ENCODE measurements at regions not wholly inside any gene's neighbourhood (a gene's known extent, or its start where the extent isn't known, plus 50 kb on each side); places are given as distances from the start of the nearest gene placed in this dataset.

DNA sequence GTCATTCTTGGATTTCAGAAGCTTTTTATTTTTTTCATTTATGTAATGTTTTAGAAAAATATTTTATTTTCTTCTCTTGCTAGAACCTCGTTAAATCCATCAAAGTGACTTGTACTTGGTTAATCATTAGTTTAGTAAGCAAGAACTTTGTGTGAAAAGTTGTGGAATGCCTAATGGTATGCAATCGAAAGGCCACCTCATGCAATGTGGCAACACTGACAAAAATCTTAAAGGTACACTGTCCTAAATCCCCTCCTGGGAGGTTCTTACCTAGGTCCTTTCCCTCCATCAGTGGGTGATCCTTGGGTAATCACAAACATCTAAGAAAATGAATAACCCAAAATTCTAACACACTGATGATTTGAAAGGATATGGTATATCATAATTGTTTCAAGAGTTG is 304.2 kb downstream of the DNAH5 start:
- Histone ChIP-seq H3K27ac (ENCODE audit: low read depth in 1 of 3, low read length in 2 of 3) (no peak overlapping the region), H3K4me1 (ENCODE audit: control insufficient read depth in 3 of 3, insufficient read depth in 2 of 3, low read depth in 1 of 3, low read length in 2 of 3) (no peaks in the 10 kb centered on the region), H3K4me3 (ENCODE audit: low read depth in 1 of 3, low read length in 3 of 3) (no peak overlapping the region), H3K36me3 (ENCODE audit: control insufficient read depth in 3 of 3, insufficient read depth in 2 of 3, low read depth in 1 of 3, low read length in 3 of 3) (no peaks in the 10 kb centered on the region), H3K9me3 (ENCODE audit: control insufficient read depth in 2 of 2, insufficient read depth in 1 of 2, low read depth in 1 of 2, low read length in 1 of 2) (peaks cover 0 to 5% of the 10 kb centered on the region in 2 donors), H3K27me3 (ENCODE audit: control insufficient read depth in 3 of 3, insufficient read depth in 3 of 3, low read length in 3 of 3) (no peaks in the 10 kb centered on the region)
- WGBS, 3 donors = 34 to 52% (median 40%) methylated on average over 2 of the region's 2 CpGs
- peak in 1 of 2 donors; percentile 7 for DNase-seq
- FAIRE-seq = no peak

DNA sequence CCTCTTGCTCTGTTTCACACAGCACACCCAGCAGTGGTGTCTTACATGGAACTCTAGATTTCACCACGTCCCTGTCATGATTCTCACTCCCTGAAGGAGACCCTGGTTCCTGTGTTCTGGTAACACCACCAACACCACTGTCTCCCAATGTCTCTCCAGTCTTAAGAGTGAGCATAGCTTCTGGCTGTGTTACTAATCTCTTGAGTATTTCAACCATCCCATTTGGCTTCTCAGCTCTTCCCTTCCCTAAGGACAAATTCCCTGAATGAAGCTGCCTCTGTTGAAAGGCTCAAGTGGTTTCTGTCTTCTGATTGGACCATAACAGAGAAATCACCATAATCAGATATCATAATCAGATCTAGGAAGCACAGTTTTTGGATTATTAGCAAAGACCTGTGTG is 311.8 kb downstream of the DNAH5 start:
- no peaks in the 10 kb centered on the region for H3K36me3 ChIP-seq (ENCODE audit: control insufficient read depth in 3 of 3, insufficient read depth in 2 of 3, low read depth in 1 of 3, low read length in 3 of 3)
- no peaks in the 10 kb centered on the region for H3K27me3 ChIP-seq (ENCODE audit: control insufficient read depth in 3 of 3, insufficient read depth in 3 of 3, low read length in 3 of 3)
- no peak overlapping the region for H3K4me3 ChIP-seq (ENCODE audit: low read depth in 1 of 3, low read length in 3 of 3)
- no peak overlapping the region for H3K27ac ChIP-seq (ENCODE audit: low read depth in 1 of 3, low read length in 2 of 3)
- DNase-seq = no peak
- H3K4me1 ChIP-seq (ENCODE audit: control insufficient read depth in 3 of 3, insufficient read depth in 2 of 3, low read depth in 1 of 3, low read length in 2 of 3) = no peaks in the 10 kb centered on the region
- H3K9me3 ChIP-seq (ENCODE audit: control insufficient read depth in 2 of 2, insufficient read depth in 1 of 2, low read depth in 1 of 2, low read length in 1 of 2) = no peaks in the 10 kb centered on the region
- 29 to 50% (median 48%) methylated on average over 1 of the region's 1 CpG for WGBS, 3 donors
- no peak for FAIRE-seq

DNA sequence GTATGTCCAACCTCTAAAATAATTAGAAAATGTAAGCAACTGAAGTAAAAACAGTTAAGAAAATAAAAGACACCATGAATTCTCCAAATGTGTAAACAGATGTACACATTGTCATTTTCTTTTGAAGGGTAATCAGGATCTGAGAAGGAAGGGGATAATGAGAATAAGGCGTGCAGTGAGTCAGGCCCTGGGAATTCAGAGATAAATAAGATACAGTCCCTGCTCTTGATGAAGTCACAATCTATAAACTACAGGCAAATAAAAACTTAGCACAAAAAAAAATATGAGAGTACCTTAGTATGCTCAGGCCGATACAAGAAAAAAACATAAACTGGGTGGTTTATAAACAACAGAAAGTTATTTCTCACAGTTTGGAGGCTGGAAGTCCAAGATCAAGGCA is 315.3 kb downstream of the DNAH5 start:
- WGBS, 3 donors = 71 to 79% (median 75%) methylated on average over 2 of the region's 2 CpGs

DNA sequence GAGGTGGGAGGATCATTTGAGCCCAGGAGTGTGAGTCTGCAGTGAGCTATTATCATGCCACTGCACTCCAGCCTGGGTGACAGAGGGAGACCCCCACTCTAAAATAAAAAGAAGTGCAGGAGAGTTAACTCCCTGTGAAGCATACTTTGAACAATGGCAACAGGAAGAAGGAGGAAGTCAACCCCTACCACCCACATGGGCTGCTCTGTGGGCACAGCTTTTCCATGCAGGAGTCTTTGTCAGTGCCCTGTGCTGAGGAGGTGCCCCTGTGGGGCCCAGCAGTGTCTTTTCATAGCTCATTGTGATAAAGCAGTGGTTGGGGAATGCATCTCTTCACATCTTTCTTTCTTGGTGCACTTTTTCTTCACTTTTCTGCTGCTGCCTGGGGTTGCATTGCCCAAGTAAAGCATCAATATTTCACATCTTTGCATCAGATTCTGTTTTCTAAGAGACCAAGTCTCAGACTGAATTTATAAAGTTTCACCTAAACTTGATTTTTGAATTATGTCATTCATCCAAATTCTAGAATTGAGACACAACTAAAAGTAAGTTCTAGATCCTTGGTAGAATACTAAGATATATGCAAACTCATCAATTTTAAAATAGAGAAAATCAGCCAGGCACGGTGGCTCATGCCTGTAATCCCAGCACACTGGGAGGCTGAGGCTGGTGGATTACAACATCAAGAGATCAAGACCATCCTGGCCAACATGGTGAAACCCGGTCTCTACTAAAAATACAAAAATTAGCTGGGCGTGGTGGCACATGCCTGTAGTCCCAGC is 316.6 kb downstream of the DNAH5 start:
- no peak overlapping the region for H3K27ac ChIP-seq (ENCODE audit: low read depth in 1 of 3, low read length in 2 of 3)
- H3K27me3 ChIP-seq (ENCODE audit: control insufficient read depth in 3 of 3, insufficient read depth in 3 of 3, low read length in 3 of 3) = no peaks in the 10 kb centered on the region
- 62 to 75% (median 70%) methylated on average over 3 of the region's 3 CpGs for whole genome bisulfite sequencing, 3 donors
- H3K9me3 ChIP-seq (ENCODE audit: control insufficient read depth in 2 of 2, insufficient read depth in 1 of 2, low read depth in 1 of 2, low read length in 1 of 2) = peaks cover 0 to 5% of the 10 kb centered on the region in 2 donors
- H3K4me1 ChIP-seq (ENCODE audit: control insufficient read depth in 3 of 3, insufficient read depth in 2 of 3, low read depth in 1 of 3, low read length in 2 of 3) = no peaks in the 10 kb centered on the region
- no peak overlapping the region for H3K4me3 ChIP-seq (ENCODE audit: low read depth in 1 of 3, low read length in 3 of 3)
- H3K36me3 ChIP-seq (ENCODE audit: control insufficient read depth in 3 of 3, insufficient read depth in 2 of 3, low read depth in 1 of 3, low read length in 3 of 3) = no peaks in the 10 kb centered on the region
- no peak for FAIRE-seq
- DNase-seq = no peak

More for the DNA sequence above, 315.3 kb downstream of the DNAH5 start:
- peaks cover 0 to 5% of the 10 kb centered on the region in 2 donors for H3K9me3 ChIP-seq (ENCODE audit: control insufficient read depth in 2 of 2, insufficient read depth in 1 of 2, low read depth in 1 of 2, low read length in 1 of 2)
- no peaks in the 10 kb centered on the region for H3K4me1 ChIP-seq (ENCODE audit: control insufficient read depth in 3 of 3, insufficient read depth in 2 of 3, low read depth in 1 of 3, low read length in 2 of 3)
- no peak overlapping the region for H3K27ac ChIP-seq (ENCODE audit: low read depth in 1 of 3, low read length in 2 of 3)
- no peaks in the 10 kb centered on the region for H3K36me3 ChIP-seq (ENCODE audit: control insufficient read depth in 3 of 3, insufficient read depth in 2 of 3, low read depth in 1 of 3, low read length in 3 of 3)
- no peak overlapping the region for H3K4me3 ChIP-seq (ENCODE audit: low read depth in 1 of 3, low read length in 3 of 3)
- no peak for FAIRE-seq
- no peak for DNase-seq
- no peaks in the 10 kb centered on the region for H3K27me3 ChIP-seq (ENCODE audit: control insufficient read depth in 3 of 3, insufficient read depth in 3 of 3, low read length in 3 of 3)

DNA sequence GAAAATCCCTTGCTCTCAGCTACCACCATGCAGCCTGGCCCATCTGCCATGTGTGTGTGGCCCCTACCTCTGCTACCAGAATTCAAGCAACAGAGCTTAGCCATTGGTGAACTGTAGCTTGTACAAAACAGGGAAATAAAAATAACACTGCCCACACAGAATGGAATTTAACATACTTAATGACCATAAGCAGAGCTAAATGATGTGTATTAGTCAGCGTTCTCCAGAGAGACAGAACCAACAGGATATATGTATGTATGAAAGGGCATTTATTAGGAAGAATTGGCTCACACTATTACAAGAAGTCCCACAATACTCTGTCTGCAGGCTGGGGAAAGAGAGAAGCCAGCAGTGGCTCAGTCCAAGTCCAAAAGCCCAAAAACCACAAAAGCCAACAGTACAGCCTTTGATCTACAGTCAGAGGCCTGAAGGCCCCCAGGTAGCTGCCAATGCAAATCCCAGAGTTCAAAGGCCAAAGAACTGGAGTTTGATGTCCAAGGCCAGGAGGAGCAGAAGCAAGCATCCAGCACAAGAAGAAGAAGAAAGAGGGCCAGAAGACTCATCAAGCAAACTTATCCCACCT is 318.8 kb downstream of the DNAH5 start:
- Histone ChIP-seq H3K4me3 (ENCODE audit: low read depth in 1 of 3, low read length in 3 of 3) (no peak overlapping the region), H3K27me3 (ENCODE audit: control insufficient read depth in 3 of 3, insufficient read depth in 3 of 3, low read length in 3 of 3) (no peaks in the 10 kb centered on the region), H3K27ac (ENCODE audit: low read depth in 1 of 3, low read length in 2 of 3) (no peak overlapping the region), H3K4me1 (ENCODE audit: control insufficient read depth in 3 of 3, insufficient read depth in 2 of 3, low read depth in 1 of 3, low read length in 2 of 3) (no peaks in the 10 kb centered on the region), H3K9me3 (ENCODE audit: control insufficient read depth in 2 of 2, insufficient read depth in 1 of 2, low read depth in 1 of 2, low read length in 1 of 2) (peaks cover 0 to 5% of the 10 kb centered on the region in 2 donors), H3K36me3 (ENCODE audit: control insufficient read depth in 3 of 3, insufficient read depth in 2 of 3, low read depth in 1 of 3, low read length in 3 of 3) (no peaks in the 10 kb centered on the region)
- DNase-seq (no peak), FAIRE-seq (no peak)
- WGBS, 3 donors = 92 to 97% (median 96%) methylated on average over 1 of the region's 1 CpG

DNA sequence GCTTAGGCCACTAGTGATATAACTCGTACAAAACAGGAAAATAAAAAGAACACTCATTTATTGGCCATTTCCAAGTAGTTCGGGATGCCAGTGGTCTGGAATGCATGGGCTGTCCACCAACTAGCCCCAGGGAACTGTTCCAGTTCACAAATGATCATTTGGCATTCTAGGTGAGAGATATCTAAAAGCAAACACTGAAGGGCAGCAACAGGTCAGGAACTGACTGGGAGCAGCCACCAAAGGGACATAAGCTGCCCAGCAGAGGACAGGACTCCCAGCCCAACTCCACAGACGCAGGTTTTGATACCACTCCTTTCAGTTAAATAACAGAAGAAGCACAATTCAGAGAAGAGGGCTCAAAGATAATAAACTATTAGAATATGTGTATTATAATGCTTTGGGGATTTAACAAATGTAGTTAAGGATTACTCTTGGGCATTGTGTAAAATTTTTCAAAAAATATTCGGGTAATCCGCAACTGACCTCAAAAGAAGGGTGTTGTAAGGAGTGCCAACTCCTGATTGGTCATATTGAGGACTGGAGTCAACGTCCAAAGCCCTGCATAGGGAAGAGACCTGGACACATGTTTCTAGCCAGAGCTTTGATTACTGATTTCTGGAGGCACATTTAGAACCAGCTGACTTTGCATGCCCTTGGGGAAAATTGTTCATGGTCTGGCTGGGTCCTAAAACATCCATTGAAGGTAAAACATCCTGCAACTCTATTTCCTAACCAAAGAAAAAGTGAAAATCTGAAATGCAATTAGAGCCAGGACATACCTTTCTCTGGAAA is 320.0 kb downstream of the DNAH5 start:
- Histone ChIP-seq H3K4me3 (ENCODE audit: low read depth in 1 of 3, low read length in 3 of 3) (no peak overlapping the region), H3K4me1 (ENCODE audit: control insufficient read depth in 3 of 3, insufficient read depth in 2 of 3, low read depth in 1 of 3, low read length in 2 of 3) (no peaks in the 10 kb centered on the region), H3K9me3 (ENCODE audit: control insufficient read depth in 2 of 2, insufficient read depth in 1 of 2, low read depth in 1 of 2, low read length in 1 of 2) (peaks cover 0 to 5% of the 10 kb centered on the region in 2 donors), H3K27me3 (ENCODE audit: control insufficient read depth in 3 of 3, insufficient read depth in 3 of 3, low read length in 3 of 3) (no peaks in the 10 kb centered on the region), H3K36me3 (ENCODE audit: control insufficient read depth in 3 of 3, insufficient read depth in 2 of 3, low read depth in 1 of 3, low read length in 3 of 3) (no peaks in the 10 kb centered on the region), H3K27ac (ENCODE audit: low read depth in 1 of 3, low read length in 2 of 3) (no peak overlapping the region)
- FAIRE-seq = no peak
- WGBS, 3 donors = 64 to 75% (median 68%) methylated on average over 6 of the region's 6 CpGs
- no peak for DNase-seq

DNA sequence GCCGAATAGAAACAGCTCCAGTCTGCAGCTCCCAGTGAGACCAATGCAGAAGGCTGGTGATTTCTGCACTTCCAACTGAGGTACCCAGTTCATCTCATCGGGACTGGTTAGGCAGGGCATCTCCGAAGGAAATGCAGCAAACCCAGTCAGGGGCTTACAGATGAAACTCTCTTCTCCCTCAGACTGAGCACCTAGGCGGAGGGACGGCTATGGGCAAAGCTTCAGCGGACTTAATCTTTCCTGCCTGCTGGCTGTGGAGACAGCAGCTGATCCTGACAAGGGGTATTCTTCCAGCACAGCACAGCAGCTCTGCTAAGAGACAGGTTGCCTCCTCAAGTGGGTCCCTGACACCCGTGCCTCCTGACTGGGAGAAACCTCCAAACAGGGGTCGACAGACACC is 330.9 kb downstream of the DNAH5 start:
- Histone ChIP-seq H3K27me3 (ENCODE audit: control insufficient read depth in 3 of 3, insufficient read depth in 3 of 3, low read length in 3 of 3) (no peaks in the 10 kb centered on the region), H3K4me3 (ENCODE audit: low read depth in 1 of 3, low read length in 3 of 3) (no peak overlapping the region), H3K4me1 (ENCODE audit: control insufficient read depth in 3 of 3, insufficient read depth in 2 of 3, low read depth in 1 of 3, low read length in 2 of 3) (no peaks in the 10 kb centered on the region), H3K36me3 (ENCODE audit: control insufficient read depth in 3 of 3, insufficient read depth in 2 of 3, low read depth in 1 of 3, low read length in 3 of 3) (peaks cover 0 to 1% (median 0%) of the 10 kb centered on the region in 3 donors), H3K27ac (ENCODE audit: low read depth in 1 of 3, low read length in 2 of 3) (no peak overlapping the region), H3K9me3 (ENCODE audit: control insufficient read depth in 2 of 2, insufficient read depth in 1 of 2, low read depth in 1 of 2, low read length in 1 of 2) (peaks cover 0 to 17% of the 10 kb centered on the region in 2 donors)
- no peak for FAIRE-seq
- no peak for DNase-seq
- WGBS, 3 donors = 85 to 89% (median 85%) methylated on average over 8 of the region's 8 CpGs

DNA sequence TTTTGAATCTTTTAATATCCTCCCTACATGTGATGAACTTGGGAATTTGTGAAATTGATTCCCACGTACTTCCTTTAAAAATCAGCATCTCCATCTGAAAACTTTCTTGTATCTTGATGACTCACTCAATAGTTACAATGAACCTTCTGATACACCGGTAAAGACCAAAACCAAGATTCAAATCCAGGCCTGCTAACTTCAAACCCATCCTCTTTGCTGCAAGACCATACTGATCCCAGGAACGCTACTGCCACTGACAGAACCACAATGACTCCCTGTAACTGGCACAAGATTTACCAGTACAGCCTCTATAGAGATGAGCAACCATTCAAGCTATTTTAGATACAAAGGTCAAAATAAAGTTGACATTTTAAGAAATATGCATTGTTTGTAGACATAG is 332.9 kb downstream of the DNAH5 start:
- FAIRE-seq = no peak
- Histone ChIP-seq H3K27me3 (ENCODE audit: control insufficient read depth in 3 of 3, insufficient read depth in 3 of 3, low read length in 3 of 3) (no peaks in the 10 kb centered on the region), H3K36me3 (ENCODE audit: control insufficient read depth in 3 of 3, insufficient read depth in 2 of 3, low read depth in 1 of 3, low read length in 3 of 3) (peaks cover 0 to 1% (median 0%) of the 10 kb centered on the region in 3 donors), H3K27ac (ENCODE audit: low read depth in 1 of 3, low read length in 2 of 3) (no peak overlapping the region), H3K9me3 (ENCODE audit: control insufficient read depth in 2 of 2, insufficient read depth in 1 of 2, low read depth in 1 of 2, low read length in 1 of 2) (peaks cover 0 to 17% of the 10 kb centered on the region in 2 donors), H3K4me1 (ENCODE audit: control insufficient read depth in 3 of 3, insufficient read depth in 2 of 3, low read depth in 1 of 3, low read length in 2 of 3) (no peaks in the 10 kb centered on the region), H3K4me3 (ENCODE audit: low read depth in 1 of 3, low read length in 3 of 3) (no peak overlapping the region)
- WGBS, 3 donors = 86 to 90% (median 88%) methylated on average over 3 of the region's 3 CpGs
- DNase-seq = no peak

All from small intestine (tissue), 7 donors.